ENCODE measurements at regions not wholly inside any gene's neighbourhood (a gene's known extent, or its start where the extent isn't known, plus 50 kb on each side); places are given as distances from the start of the nearest gene placed in this dataset.
A peak's percentile ranks its signal among the peaks of the same experiment; 100 is the strongest.
"Not testable (repeated sequence)": the region's sequence is repeated elsewhere in the genome, so short reads cannot be mapped to it uniquely, and the experiment has no call there.

DNA sequence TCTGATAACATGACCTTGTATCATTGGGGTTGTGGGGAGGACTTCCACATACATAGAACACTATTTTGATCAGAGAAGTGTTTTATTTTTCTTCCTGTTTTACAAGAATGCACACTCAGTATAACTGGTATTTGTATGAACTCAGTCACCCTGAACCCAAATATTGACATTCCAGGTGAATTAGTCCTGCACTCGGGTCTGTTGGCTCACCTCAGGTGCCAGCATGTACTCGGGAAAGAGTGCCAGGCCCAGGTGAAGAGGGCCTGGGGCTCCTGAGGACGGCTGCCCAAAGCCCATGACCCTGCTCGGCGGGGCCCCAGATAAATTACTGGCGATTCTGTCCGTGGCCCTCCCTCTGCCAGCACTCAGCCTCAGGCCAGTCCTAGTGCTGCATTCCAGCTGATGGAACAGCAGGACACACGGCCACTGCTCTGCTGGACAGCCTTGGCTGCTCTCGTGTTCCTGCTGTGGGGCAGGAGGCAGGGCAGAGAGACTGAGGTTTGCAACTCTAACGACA is 75.4 kb upstream of the TMPRSS2 start:
- DNase-seq, result peak; percentile 14

DNA sequence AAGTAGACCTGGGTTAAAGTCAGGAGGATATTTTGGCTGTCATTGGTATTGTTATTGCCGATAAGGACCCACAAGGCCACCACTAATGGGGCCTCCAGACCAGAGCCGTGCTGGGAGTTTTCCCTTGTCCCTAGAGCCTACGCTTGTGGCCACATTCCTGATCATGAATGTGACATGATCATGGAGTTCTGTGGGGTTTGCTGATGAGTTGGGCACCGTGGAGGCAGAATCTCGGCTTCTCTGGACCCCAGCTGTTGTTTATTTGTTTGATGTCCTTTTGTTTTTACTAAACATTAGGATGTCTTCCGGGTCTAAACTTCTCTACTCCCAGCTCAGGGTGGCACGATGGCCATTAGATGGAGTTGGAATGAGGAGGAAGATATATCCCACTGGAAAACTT is 74.9 kb upstream of the TMPRSS2 start:
- peak; percentile 8 for DNase-seq

- peak; percentile 10 for DNase-seq
These were observed 74.4 kb upstream of the TMPRSS2 start for GRCh38 chr21:41582298-41582840.

DNA sequence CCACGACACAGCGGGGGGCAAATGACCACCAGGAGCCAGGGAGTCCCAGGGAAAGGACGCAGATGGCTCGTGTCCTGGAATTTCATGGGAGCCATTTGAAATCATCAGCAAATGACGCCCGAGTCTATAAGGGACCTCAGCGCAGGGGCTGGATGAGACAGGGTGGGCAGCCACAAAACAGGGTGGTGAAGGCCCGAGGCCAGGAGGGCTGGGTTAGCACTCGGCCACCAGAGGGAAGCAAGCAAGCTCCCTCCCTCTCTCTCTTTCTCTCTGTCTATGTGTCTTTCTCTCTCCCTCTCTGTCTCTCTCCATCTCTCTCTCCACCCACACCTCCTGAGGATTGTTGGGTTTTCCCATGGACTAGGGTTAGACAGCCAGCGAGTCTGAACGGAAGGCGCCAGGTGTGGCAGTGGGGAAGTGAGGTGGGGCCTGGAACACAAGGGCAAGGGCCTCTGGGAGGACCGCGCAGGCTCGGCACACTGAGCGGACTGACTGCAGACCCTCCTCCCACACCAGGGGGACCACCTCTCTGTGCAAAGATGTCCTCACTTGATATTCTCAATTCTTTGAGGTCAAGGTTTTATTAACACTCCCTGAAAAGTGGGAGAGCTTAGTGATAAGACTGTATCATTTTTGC is 73.8 kb upstream of the TMPRSS2 start:
- peak; percentile 12 for DNase-seq

- DNase-seq, result peak; percentile 7
These were observed 73.0 kb upstream of the TMPRSS2 start for GRCh38 chr21:41580758-41581554.

DNA sequence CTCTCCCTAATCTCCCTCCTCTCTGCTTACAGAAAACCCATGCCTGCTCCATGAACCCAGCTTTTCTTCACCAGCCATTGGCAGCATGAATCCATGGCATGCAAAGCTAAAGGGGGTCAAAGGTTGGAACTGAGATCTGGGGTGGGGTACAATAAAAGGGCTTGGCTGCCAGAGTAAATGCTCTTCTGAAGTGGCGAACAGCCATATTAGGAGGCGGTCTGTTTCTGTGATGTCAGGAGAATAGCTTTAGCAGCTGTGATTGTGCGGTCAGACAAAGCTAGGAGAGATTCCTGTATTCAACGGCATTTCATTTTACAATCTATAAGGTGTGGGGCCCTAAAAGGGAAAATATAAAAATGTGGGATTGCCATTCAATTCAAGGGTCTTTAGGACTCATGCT is 71.7 kb upstream of the TMPRSS2 start:
- DNase-seq, result no peak

GRCh38 chr21:41578716-41579115 is 70.8 kb upstream of the TMPRSS2 start:
- DNase-seq, result no peak

- DNase-seq, result no peak
These were observed 70.1 kb upstream of the TMPRSS2 start for GRCh38 chr21:41578083-41578482.

DNA sequence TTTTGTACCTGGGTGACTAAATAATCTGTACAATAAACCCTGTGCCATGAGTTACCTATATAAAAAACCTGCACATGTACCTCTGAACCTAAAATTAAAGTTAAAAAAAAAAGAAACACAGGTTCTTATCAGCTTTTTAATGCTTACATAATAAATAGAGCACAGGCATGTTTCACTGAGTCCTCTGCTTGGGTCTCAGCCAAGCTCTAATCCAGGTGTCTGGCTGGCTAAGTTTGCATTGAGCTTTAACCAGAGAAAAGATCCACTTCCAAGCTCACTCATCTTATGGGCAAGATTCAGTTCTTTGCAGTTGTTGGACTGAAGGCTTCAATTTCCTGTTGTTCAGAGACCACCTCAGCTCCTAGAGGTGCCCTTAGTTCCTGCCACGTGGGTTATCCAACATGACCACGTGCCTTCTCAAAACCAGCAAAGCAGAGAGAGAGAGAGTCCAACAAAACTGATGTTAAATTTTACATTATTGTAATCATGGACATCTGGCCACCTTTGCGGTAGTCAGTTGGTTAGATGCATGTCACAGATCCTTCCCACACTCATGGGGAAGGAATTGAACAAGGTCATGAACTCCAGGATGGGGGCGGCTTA is 68.2 kb upstream of the TMPRSS2 start:
- DNase-seq, result no peak

DNA sequence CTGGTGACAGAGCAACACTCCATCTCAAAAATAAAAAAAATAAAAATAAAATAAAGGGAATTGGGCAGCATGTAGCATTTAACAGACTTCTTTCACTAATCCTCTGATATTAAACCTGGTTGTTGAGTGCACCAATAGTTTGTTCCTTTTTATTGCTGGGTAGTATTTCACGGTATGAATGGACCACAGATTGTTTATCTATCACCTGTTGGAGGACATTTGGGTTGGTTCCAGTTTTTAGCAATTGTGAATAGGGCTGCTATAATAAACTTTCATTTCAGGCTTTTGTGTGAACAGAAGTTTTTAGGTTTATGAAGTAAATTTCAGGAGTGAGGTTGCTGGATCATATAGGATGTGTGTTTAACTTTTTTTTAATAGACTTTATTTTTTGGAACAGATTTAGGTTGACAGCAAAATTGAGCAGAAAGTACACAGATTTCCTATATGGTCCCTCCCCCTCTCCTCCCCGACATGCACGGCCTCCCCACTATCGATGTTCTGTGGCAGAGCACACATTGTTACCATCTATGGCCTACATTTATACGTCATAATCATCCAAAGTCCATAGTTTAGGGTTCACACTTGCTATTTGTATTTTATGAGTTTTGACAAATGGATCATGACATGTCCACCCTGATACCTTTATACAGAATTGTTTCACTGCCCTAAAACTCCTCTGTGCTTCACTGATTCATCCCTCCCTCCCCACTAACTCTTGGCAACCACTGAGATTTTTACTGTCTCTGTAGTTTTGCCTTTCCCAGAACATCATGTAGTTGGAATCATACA is 66.1 kb upstream of the TMPRSS2 start:
- no peak for DNase-seq

DNA sequence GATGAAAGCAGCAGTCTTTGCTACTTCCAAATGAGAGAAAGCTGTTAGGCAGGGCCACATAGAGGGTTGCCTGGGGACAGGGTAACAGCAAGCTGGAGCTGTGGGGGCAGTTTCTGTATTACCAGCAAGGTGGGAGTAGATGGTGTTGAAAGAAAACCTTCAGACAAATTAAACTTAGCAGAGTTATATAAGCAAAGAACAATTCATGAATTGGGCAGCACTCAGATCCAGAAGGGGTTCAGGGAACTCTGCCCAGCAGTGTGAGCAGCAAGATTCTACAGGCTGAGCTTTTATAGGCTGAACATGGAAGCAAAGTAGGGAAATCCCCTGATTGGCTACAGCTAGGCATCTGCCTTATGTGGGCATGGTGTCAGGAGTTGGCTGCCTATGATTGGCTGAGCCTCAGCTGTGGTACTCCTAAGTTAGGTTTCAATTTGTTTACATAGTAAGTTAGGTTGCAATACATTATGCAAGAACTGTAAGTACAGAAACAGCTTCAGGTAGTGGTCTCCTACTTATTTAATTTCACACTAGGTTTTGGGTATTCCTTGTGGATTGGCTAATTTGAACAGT is 64.1 kb upstream of the TMPRSS2 start:
- DNase-seq, result no peak

- no peak for DNase-seq
These were observed 62.9 kb upstream of the TMPRSS2 start for GRCh38 chr21:41570791-41571355.

- DNase-seq, result no peak
These were observed 60.8 kb upstream of the TMPRSS2 start for GRCh38 chr21:41568606-41569385.

GRCh38 chr21:41567901-41568510 is 60.0 kb upstream of the TMPRSS2 start:
- no peak for DNase-seq

DNA sequence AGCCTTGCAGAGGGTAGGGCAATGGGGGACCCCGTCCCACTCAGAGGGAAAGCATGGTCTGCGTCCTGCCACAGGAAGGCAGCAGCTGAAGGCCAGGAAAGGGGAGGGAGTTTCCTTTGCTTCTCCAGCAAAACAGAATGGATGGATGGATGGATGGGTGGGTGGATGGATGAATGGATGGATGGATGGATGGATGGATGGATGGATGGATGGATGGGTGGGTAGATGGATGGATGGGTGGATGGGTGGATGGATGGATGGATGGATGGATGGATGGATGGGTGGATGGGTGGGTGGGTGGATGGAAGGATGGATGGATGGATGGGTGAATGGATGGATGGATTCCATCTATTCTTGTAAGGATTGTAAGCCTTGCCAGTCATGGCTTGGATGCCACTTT is 59.3 kb upstream of the TMPRSS2 start:
- DNase-seq, result not testable (repeated sequence)

DNA sequence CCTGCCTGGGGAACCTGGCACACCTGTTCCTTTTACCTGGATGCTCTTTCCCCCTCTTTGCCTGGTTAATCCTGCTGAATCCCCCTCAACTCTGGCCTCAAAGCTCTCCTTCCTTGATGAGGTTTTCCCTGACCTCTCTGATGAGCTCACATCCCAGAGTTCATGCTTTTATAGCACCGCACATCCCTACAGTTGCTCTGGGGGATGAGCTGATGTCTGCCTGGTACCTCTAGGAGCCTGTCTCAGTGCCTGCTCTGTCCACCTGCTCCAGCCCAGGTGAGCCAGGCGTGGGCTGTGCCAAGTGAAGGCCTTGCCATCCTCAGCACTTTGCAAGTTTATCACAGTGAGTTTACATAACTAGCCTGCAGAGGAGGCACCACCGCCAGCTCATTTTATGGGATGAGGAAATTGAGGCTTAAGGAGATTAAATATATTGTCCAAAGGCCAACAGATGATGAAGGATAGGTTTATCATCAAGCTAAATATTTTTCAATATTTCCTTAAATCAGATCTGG is 58.6 kb upstream of the TMPRSS2 start:
- DNase-seq, result no peak

GRCh38 chr21:41565550-41565949 is 57.6 kb upstream of the TMPRSS2 start:
- no peak for DNase-seq

DNA sequence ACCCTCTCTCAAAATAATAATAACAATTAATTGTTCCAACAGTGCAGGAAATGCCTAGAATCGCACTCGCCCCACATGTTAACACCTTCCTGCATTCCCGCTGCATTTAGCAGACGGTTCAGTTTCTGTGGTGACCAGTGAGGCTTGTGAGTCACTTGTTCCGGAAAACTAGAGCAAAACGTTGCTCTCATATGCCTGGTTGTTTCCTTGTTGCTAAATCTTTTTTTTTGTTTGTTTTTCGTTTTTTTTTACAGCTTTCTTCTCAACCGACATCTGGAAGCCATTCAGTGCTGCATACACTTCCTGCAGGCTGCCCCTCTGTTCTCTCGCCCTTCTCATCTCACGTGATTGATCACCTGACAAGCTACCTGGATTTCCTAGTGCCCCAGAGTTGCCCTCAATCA is 56.9 kb upstream of the TMPRSS2 start:
- DNase-seq, result no peak

DNA sequence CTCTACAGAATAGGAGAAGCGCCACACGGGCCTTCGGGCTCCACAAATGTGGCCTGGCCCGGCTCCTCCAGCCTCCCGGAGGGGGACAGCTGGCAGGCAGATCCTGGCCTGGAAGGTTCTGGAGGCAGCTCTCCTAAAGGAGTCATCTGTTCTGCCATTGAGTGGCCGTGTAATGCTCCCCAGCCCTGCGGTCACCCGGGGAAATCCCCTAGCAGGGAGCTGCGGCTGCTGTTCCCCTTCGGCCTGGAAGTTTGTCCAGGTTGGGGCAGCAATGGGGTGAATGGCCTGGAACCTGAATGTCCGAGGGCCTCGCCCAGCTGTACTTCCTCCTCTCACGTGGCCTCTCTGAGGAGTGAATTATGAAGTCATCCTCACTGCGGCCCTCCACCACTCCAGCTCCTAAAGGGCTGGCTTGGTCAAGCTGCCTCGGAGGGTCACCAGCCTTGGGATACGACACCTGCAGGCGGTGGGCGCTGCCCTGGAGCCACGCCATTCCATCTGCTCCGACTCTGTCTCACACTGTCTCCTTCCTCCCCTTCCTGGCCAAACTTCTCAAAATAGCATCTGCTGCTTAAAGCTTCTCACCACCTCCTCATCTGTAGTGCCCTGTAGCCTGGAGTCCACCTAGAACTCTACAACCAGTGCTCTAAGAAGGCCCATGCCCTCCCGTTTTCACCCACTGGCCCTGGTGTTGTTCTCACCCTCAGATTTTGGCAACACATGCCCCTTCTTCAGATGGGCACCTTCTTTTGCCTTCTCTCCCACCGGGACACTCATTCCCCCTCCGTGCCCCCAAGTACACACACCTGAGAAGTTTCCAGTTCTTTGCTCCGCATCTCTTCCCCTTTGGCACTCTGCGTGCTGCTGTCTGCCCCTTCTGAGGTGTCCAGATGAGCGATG is 54.4 kb upstream of the TMPRSS2 start:
- DNase-seq, result no peak

Measured in stimulated activated CD8-positive, alpha-beta memory T cell treated with anti-CD3 and anti-CD28 coated beads, Interleukin-4, amount 100 ng/mL, for 48 hours (primary cell).